GM12801 (cell line): ENCODE measurements at regions not wholly inside any gene's neighbourhood (a gene's known extent, or its start where the extent isn't known, plus 50 kb on each side); places are given as distances from the start of the nearest gene placed in this dataset.

Experiments
- CTCF ChIP-seq: IDR thresholded peaks from one replicate; pipeline ENCODE4 v1.5.1; 2011; ENCODE audit warnings: control low read depth; ENCODE audit not compliant: insufficient read length; ENCODE audit errors: extremely low read depth

DNA sequence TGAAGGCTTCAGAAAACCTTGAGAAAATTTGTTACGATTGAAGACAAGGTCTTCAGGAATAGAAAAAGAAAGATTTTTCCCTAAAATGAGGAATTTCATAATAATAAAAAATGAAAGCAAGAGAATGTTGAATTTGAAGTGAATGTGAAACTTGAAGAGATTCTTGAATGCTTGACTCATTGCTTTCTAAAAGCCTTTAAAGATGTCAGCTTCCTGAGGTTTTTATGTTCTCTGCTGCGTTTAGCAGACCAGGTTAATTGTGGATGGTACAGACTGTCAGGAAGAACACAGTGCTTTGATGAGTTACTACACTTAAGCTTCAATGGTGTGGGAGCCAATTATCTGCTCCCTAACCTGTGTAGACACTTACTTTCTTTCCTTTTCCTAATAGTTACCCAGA is 96.3 kb upstream of the FNDC3A start:
- TF ChIP-seq CTCF = no peak

GRCh38 chr13:48879854-48880253 is 95.9 kb upstream of the FNDC3A start:
- TF ChIP-seq CTCF = no peak

DNA sequence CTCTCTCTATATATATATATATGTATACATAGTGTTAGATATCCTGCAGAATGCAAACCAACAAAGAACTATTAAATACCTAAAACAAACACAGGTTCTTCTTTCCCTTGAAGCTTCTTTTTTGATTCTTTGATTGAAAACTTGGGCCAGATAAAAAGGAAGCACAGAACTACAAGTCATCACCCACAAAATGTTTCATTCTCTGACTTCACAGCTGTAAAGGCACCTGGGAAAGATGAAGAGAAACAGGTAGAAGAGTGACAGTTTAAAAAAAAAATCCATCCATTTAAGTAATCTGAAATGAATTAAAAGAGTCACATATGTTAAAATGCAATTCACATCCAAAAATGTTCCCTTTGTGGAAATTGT is 90.7 kb upstream of the FNDC3A start:
- no peak for TF ChIP-seq CTCF

DNA sequence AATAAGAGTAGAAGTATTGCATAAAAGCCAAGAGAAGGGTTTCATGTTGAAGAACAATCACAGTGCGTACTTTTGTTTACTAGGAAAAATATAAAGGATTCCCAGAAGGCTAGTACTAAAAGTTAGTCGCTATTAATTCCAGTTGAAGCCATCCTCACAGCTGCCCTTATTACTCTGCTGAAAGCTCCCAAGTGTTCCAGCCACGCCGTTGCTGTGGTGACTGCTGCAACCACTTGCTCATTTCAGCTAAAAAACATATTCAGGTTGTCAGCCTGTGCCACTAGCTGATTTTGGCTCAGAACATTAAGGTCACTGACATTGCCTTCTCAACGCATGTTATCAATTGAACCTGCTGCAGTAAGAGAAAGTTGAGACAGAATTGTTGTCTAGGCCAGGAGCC is 87.1 kb upstream of the FNDC3A start:
- TF ChIP-seq CTCF = no peak

- TF ChIP-seq CTCF = no peak
Measured at GRCh38 chr13:48890391-48890790, 85.3 kb upstream of the FNDC3A start.

- TF ChIP-seq CTCF = no peak
Measured at GRCh38 chr13:48891586-48891985, 84.1 kb upstream of the FNDC3A start.

- no peak for TF ChIP-seq CTCF
Measured at GRCh38 chr13:48892053-48892687, 83.5 kb upstream of the FNDC3A start.

GRCh38 chr13:48892688-48893075 is 83.0 kb upstream of the FNDC3A start:
- no peak for TF ChIP-seq CTCF
